Endodermal cell (in vitro differentiated cells): ENCODE measurements at regions not wholly inside any gene's neighbourhood (a gene's known extent, or its start where the extent isn't known, plus 50 kb on each side); places are given as distances from the start of the nearest gene placed in this dataset.

Experiments used
- DNase-seq: peaks from one replicate; pipeline ENCODE4 v3.0.0-alpha.2; 2017
- H3K27ac ChIP-seq: 2 replicates; pipeline ENCODE4 v1.5.1; 2013; ENCODE audit warnings: mild to moderate bottlenecking, low read depth, low read length, moderate library complexity
- H3K27me3 ChIP-seq: 2 replicates; pipeline ENCODE4 v1.6.1; 2013; ENCODE audit warnings: mild to moderate bottlenecking, low read length, moderate library complexity; ENCODE audit not compliant: insufficient read depth, control insufficient read depth, poor library complexity, severe bottlenecking
- H3K36me3 ChIP-seq: 2 replicates; pipeline ENCODE4 v1.7.0; 2013; ENCODE audit warnings: mild to moderate bottlenecking, low read length, moderate library complexity; ENCODE audit not compliant: control insufficient read depth, insufficient read depth
- H3K4me1 ChIP-seq: one replicate; pipeline ENCODE4 v1.7.0; 2013; ENCODE audit warnings: low read length; ENCODE audit not compliant: control insufficient read depth, insufficient read depth
- H3K4me3 ChIP-seq: 2 replicates; pipeline ENCODE4 v1.5.1; 2013; ENCODE audit warnings: mild to moderate bottlenecking, low read length, moderate library complexity
- H3K9ac ChIP-seq: 2 replicates; pipeline ENCODE4 v1.6.1; 2013; ENCODE audit warnings: mild to moderate bottlenecking, low read length, moderate library complexity; ENCODE audit not compliant: poor library complexity, severe bottlenecking; ENCODE audit errors: extremely low read depth
- H3K9me3 ChIP-seq: 2 replicates; pipeline ENCODE4 v1.6.1; 2013; ENCODE audit warnings: mild to moderate bottlenecking, low read length, moderate library complexity; ENCODE audit not compliant: control insufficient read depth
- H3K27ac Mint-ChIP-seq: 2 replicates; pipeline ENCODE4 v1.8.0; 2020; ENCODE audit warnings: mixed read lengths
- H3K27me3 Mint-ChIP-seq: 2 replicates; pipeline ENCODE4 v1.8.0; 2021; ENCODE audit warnings: mild to moderate bottlenecking, mixed read lengths; ENCODE audit not compliant: insufficient read depth
- H3K36me3 Mint-ChIP-seq: 2 replicates; pipeline ENCODE4 v1.8.0; 2020; ENCODE audit warnings: low read depth, mixed read lengths
- H3K4me1 Mint-ChIP-seq: 2 replicates; pipeline ENCODE4 v1.8.0; 2020; ENCODE audit warnings: mixed read lengths
- H3K4me3 Mint-ChIP-seq: 2 replicates; pipeline ENCODE4 v1.8.0; 2020; ENCODE audit warnings: mild to moderate bottlenecking, moderate library complexity, mixed read lengths
- H3K9me3 Mint-ChIP-seq: 2 replicates; pipeline ENCODE4 v1.8.0; 2020; ENCODE audit warnings: mild to moderate bottlenecking, mixed read lengths
- CTCF ChIP-seq: fragments of 200-600 bp; sonication (generic); conservative IDR thresholded peaks from 2 replicates; pipeline ENCODE4 v1.5.0; 2021; ENCODE audit warnings: antibody characterized with exemption, mild to moderate bottlenecking
- WGBS, 2 experiments: methylation state at CpG; one replicate each; pipeline versions ENCODE4 v1.1.5 to v1.1.7; 2013; ENCODE audit warnings: missing lambda C conversion rate in 2 of 2, mixed read lengths in 1 of 2; ENCODE audit not compliant: insufficient coverage in 1 of 2, insufficient read length in 1 of 2; 5-methylcytosine and 5-hydroxymethylcytosine counted together

- Histone ChIP-seq H3K27me3 (no peaks in the 10 kb centered on the region), H3K27ac (no peak overlapping the region), H3K4me3 (no peak overlapping the region), H3K4me1 (no peaks in the 10 kb centered on the region), H3K9me3 (no peaks in the 10 kb centered on the region), H3K36me3 (no peaks in the 10 kb centered on the region), H3K9ac (no peak overlapping the region)
- peaks cover 7% of the 10 kb centered on the region for H3K4me1 Mint-ChIP-seq
- H3K9me3 Mint-ChIP-seq: no peaks in the 10 kb centered on the region
- H3K36me3 Mint-ChIP-seq: peaks cover 38% of the 10 kb centered on the region
- 77% methylated on average over 3 of the region's 3 CpGs; no CpG with 5 or more reads in 1 of the 2 experiments for whole genome bisulfite sequencing, 2 experiments
- H3K27ac Mint-ChIP-seq: no peak overlapping the region
- H3K4me3 Mint-ChIP-seq: no peak overlapping the region
- no peaks in the 10 kb centered on the region for H3K27me3 Mint-ChIP-seq
- no peak for DNase-seq
- no peak for TF ChIP-seq CTCF
These were observed 76.0 kb upstream of the GRK3 start for GRCh38 chr22:25488244-25489020.

GRCh38 chr22:25489947-25490346 lies 74.5 kb upstream of the GRK3 start:
- H3K9me3 ChIP-seq: no peaks in the 10 kb centered on the region
- peaks cover 22% of the 10 kb centered on the region for H3K36me3 Mint-ChIP-seq
- H3K4me1 ChIP-seq: no peaks in the 10 kb centered on the region
- 100% methylated on average over 1 of the region's 1 CpG; no CpG with 5 or more reads in 1 of the 2 experiments for WGBS, 2 experiments
- H3K9me3 Mint-ChIP-seq: no peaks in the 10 kb centered on the region
- H3K27me3 Mint-ChIP-seq: no peaks in the 10 kb centered on the region
- no peak overlapping the region for H3K9ac ChIP-seq
- no peak overlapping the region for H3K4me3 ChIP-seq
- H3K4me1 Mint-ChIP-seq: peaks cover 11% of the 10 kb centered on the region
- H3K36me3 ChIP-seq: no peaks in the 10 kb centered on the region
- H3K27ac Mint-ChIP-seq: no peak overlapping the region
- H3K4me3 Mint-ChIP-seq: no peak overlapping the region
- H3K27ac ChIP-seq: no peak overlapping the region
- no peaks in the 10 kb centered on the region for H3K27me3 ChIP-seq
- no peak for TF ChIP-seq CTCF
- no peak for DNase-seq

GRCh38 chr22:25490896-25491295 lies 73.6 kb upstream of the GRK3 start:
- no peak for DNase-seq
- no peaks in the 10 kb centered on the region for H3K27me3 ChIP-seq
- WGBS, 2 experiments: 88 to 100% methylated on average over 3 to 5 of the region's 5 CpGs
- H3K4me1 ChIP-seq: no peaks in the 10 kb centered on the region
- no peaks in the 10 kb centered on the region for H3K9me3 ChIP-seq
- H3K4me3 ChIP-seq: no peak overlapping the region
- H3K27ac Mint-ChIP-seq: no peak overlapping the region
- no peak overlapping the region for H3K27ac ChIP-seq
- TF ChIP-seq CTCF: no peak
- H3K9me3 Mint-ChIP-seq: no peaks in the 10 kb centered on the region
- peaks cover 9% of the 10 kb centered on the region for H3K4me1 Mint-ChIP-seq
- H3K36me3 ChIP-seq: no peaks in the 10 kb centered on the region
- peaks cover 15% of the 10 kb centered on the region for H3K36me3 Mint-ChIP-seq
- no peak overlapping the region for H3K9ac ChIP-seq
- no peaks in the 10 kb centered on the region for H3K27me3 Mint-ChIP-seq
- H3K4me3 Mint-ChIP-seq: no peak overlapping the region
